ENCODE measurements at regions not wholly inside any gene's neighbourhood (a gene's known extent, or its start where the extent isn't known, plus 50 kb on each side); places are given as distances from the start of the nearest gene placed in this dataset.

DNA sequence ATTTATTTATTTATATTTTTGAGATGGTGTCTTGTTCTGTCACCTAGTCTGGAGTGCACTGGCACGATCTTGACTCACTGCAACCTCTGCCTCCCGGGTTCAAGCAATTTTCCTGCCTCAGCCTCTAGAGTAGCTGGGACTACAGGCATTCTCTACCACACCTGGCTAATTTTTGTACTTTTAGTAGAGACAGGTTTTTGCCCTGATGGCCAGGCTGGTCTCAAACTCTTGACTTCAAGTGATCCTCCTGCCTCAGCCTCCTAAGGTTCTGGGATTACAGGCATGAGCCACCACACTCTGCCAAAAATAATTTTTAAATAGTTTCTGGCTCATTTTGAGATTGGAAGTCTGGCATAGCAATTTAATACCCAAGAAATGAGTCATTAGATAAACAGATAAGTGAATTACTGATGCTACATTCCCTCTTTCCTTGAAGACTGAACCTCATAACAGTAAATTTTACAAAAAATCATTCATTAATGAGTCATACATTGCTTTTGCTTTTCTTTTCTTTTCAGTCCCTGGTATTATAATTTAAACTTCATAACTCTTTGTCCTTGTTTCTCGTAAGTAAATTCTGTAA is 881.6 kb upstream of the PIK3C3 start:
- TF ChIP-seq, protein P1, sequence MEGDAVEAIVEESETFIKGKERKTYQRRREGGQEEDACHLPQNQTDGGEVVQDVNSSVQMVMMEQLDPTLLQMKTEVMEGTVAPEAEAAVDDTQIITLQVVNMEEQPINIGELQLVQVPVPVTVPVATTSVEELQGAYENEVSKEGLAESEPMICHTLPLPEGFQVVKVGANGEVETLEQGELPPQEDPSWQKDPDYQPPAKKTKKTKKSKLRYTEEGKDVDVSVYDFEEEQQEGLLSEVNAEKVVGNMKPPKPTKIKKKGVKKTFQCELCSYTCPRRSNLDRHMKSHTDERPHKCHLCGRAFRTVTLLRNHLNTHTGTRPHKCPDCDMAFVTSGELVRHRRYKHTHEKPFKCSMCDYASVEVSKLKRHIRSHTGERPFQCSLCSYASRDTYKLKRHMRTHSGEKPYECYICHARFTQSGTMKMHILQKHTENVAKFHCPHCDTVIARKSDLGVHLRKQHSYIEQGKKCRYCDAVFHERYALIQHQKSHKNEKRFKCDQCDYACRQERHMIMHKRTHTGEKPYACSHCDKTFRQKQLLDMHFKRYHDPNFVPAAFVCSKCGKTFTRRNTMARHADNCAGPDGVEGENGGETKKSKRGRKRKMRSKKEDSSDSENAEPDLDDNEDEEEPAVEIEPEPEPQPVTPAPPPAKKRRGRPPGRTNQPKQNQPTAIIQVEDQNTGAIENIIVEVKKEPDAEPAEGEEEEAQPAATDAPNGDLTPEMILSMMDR (IDR thresholded peaks at IDR 0.05), result no peak
- no peak for TF ChIP-seq POLR2A (IDR thresholded peaks at IDR 0.05)
